Aorta (tissue), 5 donors: ENCODE measurements at regions not wholly inside any gene's neighbourhood (a gene's known extent, or its start where the extent isn't known, plus 50 kb on each side); places are given as distances from the start of the nearest gene placed in this dataset.
"Not testable (repeated sequence)": the region's sequence is repeated elsewhere in the genome, so short reads cannot be mapped to it uniquely, and the experiment has no call there.

Experiments used
- ATAC-seq: fragments of 200-7000 bp; cut with Tn5 transposase; one replicate; pipeline ENCODE4 v1.9.1; 2022; ENCODE audit warnings: moderate library complexity; ENCODE audit not compliant: low FRiP score
- DNase-seq, 2 donors: peaks; one replicate each; pipeline ENCODE4 v3.0.0-alpha.2; 2020
- H3K27ac ChIP-seq, 2 donors: one replicate each; pipeline ENCODE4 v1.5.1; 2013; ENCODE audit warnings: low read length in 2 of 2, mild to moderate bottlenecking in 2 of 2, moderate library complexity in 2 of 2, control low read depth in 1 of 2, inconsistent platforms in 1 of 2, low read depth in 1 of 2
- H3K27me3 ChIP-seq, 2 donors: one replicate each; pipeline ENCODE4 v1.6.1; 2013; ENCODE audit warnings: control low read depth in 1 of 2, low read length in 1 of 2, mild to moderate bottlenecking in 1 of 2, moderate library complexity in 1 of 2; ENCODE audit not compliant: insufficient read depth in 2 of 2, control insufficient read depth in 1 of 2
- H3K36me3 ChIP-seq, 2 donors: one replicate each; pipeline ENCODE4 v1.6.1; 2013; ENCODE audit warnings: control low read depth in 1 of 2, low read length in 1 of 2, mild to moderate bottlenecking in 1 of 2; ENCODE audit not compliant: insufficient read depth in 2 of 2, control insufficient read depth in 1 of 2
- H3K4me1 ChIP-seq, 2 donors: one replicate each; pipeline ENCODE4 v1.6.1; 2013; ENCODE audit warnings: low read length in 2 of 2, control low read depth in 1 of 2, mild to moderate bottlenecking in 1 of 2, moderate library complexity in 1 of 2; ENCODE audit not compliant: insufficient read depth in 2 of 2, control insufficient read depth in 1 of 2
- H3K4me3 ChIP-seq, 2 donors: one replicate each; pipeline ENCODE4 v1.5.1; 2013; ENCODE audit warnings: low read length in 2 of 2, control low read depth in 1 of 2, mild to moderate bottlenecking in 1 of 2
- H3K9me3 ChIP-seq: one replicate; pipeline ENCODE4 v1.6.1; 2013; ENCODE audit warnings: mild to moderate bottlenecking, low read length; ENCODE audit not compliant: control insufficient read depth
- WGBS, 2 donors: extraction: QIAGEN DNeasy Blood & Tissue Kit; methylation state at CpG; one replicate each; pipeline ENCODE4 v1.1.7; 2013; 5-methylcytosine and 5-hydroxymethylcytosine counted together
- intact Hi-C, 2 donors: fragments of 100-400 bp; cut with DNase I; formaldehyde crosslinking; loops; one replicate each; pipeline versions ENCODE4 v1.14.2 to v1.15.0; 2022
- donor health status: healthy with polysubstance abuse.
- donor health status: Bipolar disorder and iron deficiency.
- donor health status: DM: no; HTN: no; CAD: no.
- donor health status: DM: no; HTN: no; CAD: no.
- donor health status: DM: yes; HTN: yes; CAD: no.

- H3K27ac ChIP-seq, ATAC-seq, H3K9me3 ChIP-seq, H3K4me3 ChIP-seq, intact Hi-C loops, H3K36me3 ChIP-seq, H3K27me3 ChIP-seq, H3K4me1 ChIP-seq, DNase-seq: not testable (repeated sequence)
- 92 to 96% methylated on average over 18 to 21 of the region's 21 CpGs for WGBS, 2 donors
Measured at GRCh38 chr4:9505341-9505740, 61.1 kb downstream of the DEFB131A start.

GRCh38 chr4:9506672-9507071 is 62.5 kb downstream of the DEFB131A start:
- H3K4me3 ChIP-seq, H3K27ac ChIP-seq, H3K27me3 ChIP-seq, H3K4me1 ChIP-seq, H3K9me3 ChIP-seq, intact Hi-C loops, DNase-seq, ATAC-seq, H3K36me3 ChIP-seq: not testable (repeated sequence)
- 92 to 94% methylated on average over 2 of the region's 2 CpGs for WGBS, 2 donors

GRCh38 chr4:9512941-9513340 is 68.7 kb downstream of the DEFB131A start:
- H3K27ac ChIP-seq, H3K36me3 ChIP-seq, DNase-seq, ATAC-seq, H3K4me1 ChIP-seq, H3K27me3 ChIP-seq, H3K9me3 ChIP-seq, intact Hi-C loops, H3K4me3 ChIP-seq: not testable (repeated sequence)
- 82 to 91% methylated on average over 12 of the region's 12 CpGs for WGBS, 2 donors

- H3K27me3 ChIP-seq, intact Hi-C loops, H3K4me1 ChIP-seq, H3K9me3 ChIP-seq, DNase-seq, ATAC-seq, H3K36me3 ChIP-seq, H3K4me3 ChIP-seq, H3K27ac ChIP-seq: not testable (repeated sequence)
- 59 to 75% methylated on average over 8 to 9 of the region's 9 CpGs for WGBS, 2 donors
Measured at GRCh38 chr4:9519631-9520030, 75.4 kb downstream of the DEFB131A start.

GRCh38 chr4:9522903-9523302 is 78.7 kb downstream of the DEFB131A start:
- ATAC-seq, H3K4me3 ChIP-seq, H3K27me3 ChIP-seq, intact Hi-C loops, H3K36me3 ChIP-seq, H3K27ac ChIP-seq, H3K4me1 ChIP-seq, DNase-seq, H3K9me3 ChIP-seq: not testable (repeated sequence)
- 82 to 87% methylated on average over 1 of the region's 1 CpG for WGBS, 2 donors

GRCh38 chr4:9524406-9524805 is 80.2 kb downstream of the DEFB131A start:
- H3K4me1 ChIP-seq, H3K27ac ChIP-seq, H3K4me3 ChIP-seq, H3K27me3 ChIP-seq, intact Hi-C loops, ATAC-seq, H3K36me3 ChIP-seq, H3K9me3 ChIP-seq, DNase-seq: not testable (repeated sequence)
- 89% methylated on average over 17 to 18 of the region's 18 CpGs for WGBS, 2 donors

GRCh38 chr4:9532134-9532862 is 88.1 kb downstream of the DEFB131A start:
- H3K27me3 ChIP-seq, H3K36me3 ChIP-seq, ATAC-seq, H3K27ac ChIP-seq, H3K4me1 ChIP-seq, H3K9me3 ChIP-seq: not testable (repeated sequence)
- peak; percentile 85 to 94 for DNase-seq
- intact Hi-C loops = loop anchor here in 1 of 2 donors (5.0 kb wide), 1 partner anchor 125 kb away; no protein-coding TSS in a partner anchor
- peak overlapping the region; percentile 1 to 2 for H3K4me3 ChIP-seq
- WGBS, 2 donors = 1% methylated on average over 63 to 81 of the region's 81 CpGs

- intact Hi-C loops = loop anchor here in 1 of 2 donors (5.0 kb wide), 1 partner anchor 124 kb away; no protein-coding TSS in a partner anchor
- H3K27me3 ChIP-seq, H3K4me3 ChIP-seq, DNase-seq, H3K36me3 ChIP-seq, ATAC-seq, H3K9me3 ChIP-seq, H3K4me1 ChIP-seq, H3K27ac ChIP-seq: not testable (repeated sequence)
- WGBS, 2 donors = 18 to 25% methylated on average over 9 to 15 of the region's 15 CpGs
Measured at GRCh38 chr4:9532863-9533192, 88.6 kb downstream of the DEFB131A start.

GRCh38 chr4:9537101-9537500 is 92.9 kb downstream of the DEFB131A start:
- H3K4me3 ChIP-seq, H3K4me1 ChIP-seq, H3K27ac ChIP-seq, ATAC-seq, H3K9me3 ChIP-seq, H3K36me3 ChIP-seq, intact Hi-C loops, DNase-seq, H3K27me3 ChIP-seq: not testable (repeated sequence)
- WGBS, 2 donors = 49 to 55% methylated on average over 9 of the region's 9 CpGs
